Upper lobe of left lung (tissue), 6 donors: ENCODE measurements at regions not wholly inside any gene's neighbourhood (a gene's known extent, or its start where the extent isn't known, plus 50 kb on each side); places are given as distances from the start of the nearest gene placed in this dataset.

Source experiments
- ATAC-seq, 2 donors: fragments of 200-7000 bp; cut with Tn5 transposase; one replicate each; pipeline ENCODE4 v1.9.1; 2022; ENCODE audit warnings: mild to moderate bottlenecking in 2 of 2, moderate library complexity in 2 of 2; ENCODE audit not compliant: low FRiP score in 2 of 2
- DNase-seq, 2 donors: peaks; one replicate each; pipeline ENCODE4 v3.0.0-alpha.2; 2019 to 2020
- H3K27ac ChIP-seq, 4 donors: fragments of 200-600 bp; sonication (generic); one replicate each; pipeline ENCODE4 v1.5.1; 2016 to 2019
- H3K27me3 ChIP-seq, 4 donors: fragments of 200-600 bp; sonication (generic); one replicate each; pipeline ENCODE4 v1.5.1; 2017 to 2019
- H3K36me3 ChIP-seq, 4 donors: fragments of 200-600 bp; sonication (generic); one replicate each; pipeline ENCODE4 v1.5.1; 2016 to 2019
- H3K4me1 ChIP-seq, 4 donors: fragments of 200-600 bp; sonication (generic); one replicate each; pipeline ENCODE4 v1.5.1; 2018 to 2019
- H3K4me3 ChIP-seq, 4 donors: fragments of 200-600 bp; sonication (generic); one replicate each; pipeline ENCODE4 v1.5.1; 2017 to 2019; ENCODE audit warnings: mild to moderate bottlenecking in 2 of 4, moderate library complexity in 1 of 4
- H3K9me3 ChIP-seq, 4 donors: fragments of 200-600 bp; sonication (generic); one replicate each; pipeline ENCODE4 v1.5.1; 2018 to 2019
- CTCF ChIP-seq, 6 experiments: fragments of 450-650 bp in 4 of 6; fragments of 200-600 bp in 2 of 6; sonication (generic) in 2 of 6; IDR thresholded peaks; one replicate each; pipeline ENCODE4 v1.5.1; 2016 to 2019; ENCODE audit warnings: antibody characterized with exemption in 6 of 6
- EP300 ChIP-seq, 4 donors: sonication (generic); formaldehyde crosslinking; IDR thresholded peaks; one replicate each; pipeline ENCODE4 v1.5.1; 2017; ENCODE audit warnings: antibody characterized with exemption in 4 of 4, control low read depth in 2 of 4
- POLR2A ChIP-seq, 4 donors: fragments of 450-650 bp; IDR thresholded peaks; one replicate each; pipeline ENCODE4 v1.5.1; 2016 to 2017; ENCODE audit warnings: antibody characterized with exemption in 4 of 4, mild to moderate bottlenecking in 2 of 4
- POLR2AphosphoS5 ChIP-seq, 2 donors: sonication (generic); formaldehyde crosslinking; IDR thresholded peaks; one replicate each; pipeline ENCODE4 v1.5.1; 2017; ENCODE audit warnings: antibody characterized with exemption in 2 of 2
- WGBS, 2 donors: methylation state at CpG; one replicate each; pipeline ENCODE4 v1.1.5; 2017 to 2018; 5-methylcytosine and 5-hydroxymethylcytosine counted together
- donor health status: DM: no; HTN: no; CAD: no; lungs with moderate emphysema.
- donor health status: DM: no; HTN: yes; CAD: no; lungs with severe emphysema.

- Histone ChIP-seq H3K9me3 (no peaks in the 10 kb centered on the region), H3K4me3 (no peak overlapping the region), H3K27me3 (no peaks in the 10 kb centered on the region), H3K36me3 (no peaks in the 10 kb centered on the region), H3K4me1 (peaks cover 0 to 9% (median 4%) of the 10 kb centered on the region in 4 donors), H3K27ac (no peak overlapping the region)
- WGBS, 2 donors = 52 to 62% methylated on average over 1 of the region's 1 CpG
- DNase-seq (no peak), ATAC-seq (no peak)
- TF ChIP-seq EP300 (IDR thresholded peaks at IDR 0.05) (no peak), POLR2AphosphoS5 (IDR thresholded peaks at IDR 0.05) (no peak), CTCF (IDR thresholded peaks at IDR 0.05) (no peak), POLR2A (IDR thresholded peaks at IDR 0.05) (no peak)
Observed at GRCh38 chr18:22670914-22671313, 253.2 kb upstream of the CTAGE1 start.

- no peaks in the 10 kb centered on the region for H3K36me3 ChIP-seq
- no peaks in the 10 kb centered on the region for H3K9me3 ChIP-seq
- 53 to 61% methylated on average over 3 of the region's 3 CpGs for WGBS, 2 donors
- H3K27me3 ChIP-seq = no peaks in the 10 kb centered on the region
- peaks cover 0 to 9% (median 4%) of the 10 kb centered on the region in 4 donors for H3K4me1 ChIP-seq
- peak in 1 of 4 donors; percentile 7 for TF ChIP-seq EP300 (IDR thresholded peaks at IDR 0.05)
- no peak for TF ChIP-seq POLR2A (IDR thresholded peaks at IDR 0.05)
- no peak for TF ChIP-seq CTCF (IDR thresholded peaks at IDR 0.05)
- DNase-seq (no peak), ATAC-seq (no peak)
- H3K4me3 ChIP-seq = no peak overlapping the region
- H3K27ac ChIP-seq = no peak overlapping the region
Observed at GRCh38 chr18:22673182-22673862, 255.6 kb upstream of the CTAGE1 start.

- ATAC-seq = peak in 1 of 2 donors; percentile 68
- no peak overlapping the region for H3K27ac ChIP-seq
- no peaks in the 10 kb centered on the region for H3K27me3 ChIP-seq
- TF ChIP-seq CTCF (IDR thresholded peaks at IDR 0.05) = no peak
- no peak for TF ChIP-seq EP300 (IDR thresholded peaks at IDR 0.05)
- TF ChIP-seq POLR2AphosphoS5 (IDR thresholded peaks at IDR 0.05) = no peak
- TF ChIP-seq POLR2A (IDR thresholded peaks at IDR 0.05) = no peak
- H3K36me3 ChIP-seq = no peaks in the 10 kb centered on the region
- no peak overlapping the region for H3K4me3 ChIP-seq
- 78 to 84% methylated on average over 3 of the region's 3 CpGs for WGBS, 2 donors
- DNase-seq = no peak
- H3K9me3 ChIP-seq = no peaks in the 10 kb centered on the region
- H3K4me1 ChIP-seq = peaks cover 0 to 9% (median 4%) of the 10 kb centered on the region in 4 donors
Observed at GRCh38 chr18:22674272-22674671, 256.6 kb upstream of the CTAGE1 start.

GRCh38 chr18:22675006-22675405 lies 257.3 kb upstream of the CTAGE1 start:
- Histone ChIP-seq H3K4me3 (no peak overlapping the region), H3K27ac (no peak overlapping the region), H3K27me3 (no peaks in the 10 kb centered on the region), H3K36me3 (no peaks in the 10 kb centered on the region), H3K4me1 (peaks cover 0 to 9% (median 4%) of the 10 kb centered on the region in 4 donors), H3K9me3 (no peaks in the 10 kb centered on the region)
- TF ChIP-seq POLR2A (IDR thresholded peaks at IDR 0.05) (no peak), EP300 (IDR thresholded peaks at IDR 0.05) (no peak), POLR2AphosphoS5 (IDR thresholded peaks at IDR 0.05) (no peak), CTCF (IDR thresholded peaks at IDR 0.05) (no peak)
- DNase-seq (no peak), ATAC-seq (no peak)

GRCh38 chr18:22676423-22676822 lies 256.7 kb upstream of the RBBP8 start:
- 79 to 83% methylated on average over 2 of the region's 2 CpGs for whole genome bisulfite sequencing, 2 donors
- Histone ChIP-seq H3K4me3 (no peak overlapping the region), H3K27ac (no peak overlapping the region), H3K4me1 (peaks cover 0 to 9% (median 5%) of the 10 kb centered on the region in 4 donors), H3K9me3 (no peaks in the 10 kb centered on the region), H3K36me3 (no peaks in the 10 kb centered on the region), H3K27me3 (no peaks in the 10 kb centered on the region)
- no peak for DNase-seq
- TF ChIP-seq POLR2AphosphoS5 (IDR thresholded peaks at IDR 0.05) (no peak), EP300 (IDR thresholded peaks at IDR 0.05) (no peak), CTCF (IDR thresholded peaks at IDR 0.05) (no peak), POLR2A (IDR thresholded peaks at IDR 0.05) (no peak)
- ATAC-seq = no peak
